GM19035 (cell line): ENCODE measurements at regions not wholly inside any gene's neighbourhood (a gene's known extent, or its start where the extent isn't known, plus 50 kb on each side); places are given as distances from the start of the nearest gene placed in this dataset.

Experiments
- ATAC-seq: cut with Tn5 transposase; IDR thresholded peaks from one replicate; pipeline ENCODE4 v1.9.1; 2021; ENCODE audit not compliant: unreplicated experiment

- no peak for ATAC-seq
These were observed 143.3 kb downstream of the GLI2 start for GRCh38 chr2:120878970-120879369.

DNA sequence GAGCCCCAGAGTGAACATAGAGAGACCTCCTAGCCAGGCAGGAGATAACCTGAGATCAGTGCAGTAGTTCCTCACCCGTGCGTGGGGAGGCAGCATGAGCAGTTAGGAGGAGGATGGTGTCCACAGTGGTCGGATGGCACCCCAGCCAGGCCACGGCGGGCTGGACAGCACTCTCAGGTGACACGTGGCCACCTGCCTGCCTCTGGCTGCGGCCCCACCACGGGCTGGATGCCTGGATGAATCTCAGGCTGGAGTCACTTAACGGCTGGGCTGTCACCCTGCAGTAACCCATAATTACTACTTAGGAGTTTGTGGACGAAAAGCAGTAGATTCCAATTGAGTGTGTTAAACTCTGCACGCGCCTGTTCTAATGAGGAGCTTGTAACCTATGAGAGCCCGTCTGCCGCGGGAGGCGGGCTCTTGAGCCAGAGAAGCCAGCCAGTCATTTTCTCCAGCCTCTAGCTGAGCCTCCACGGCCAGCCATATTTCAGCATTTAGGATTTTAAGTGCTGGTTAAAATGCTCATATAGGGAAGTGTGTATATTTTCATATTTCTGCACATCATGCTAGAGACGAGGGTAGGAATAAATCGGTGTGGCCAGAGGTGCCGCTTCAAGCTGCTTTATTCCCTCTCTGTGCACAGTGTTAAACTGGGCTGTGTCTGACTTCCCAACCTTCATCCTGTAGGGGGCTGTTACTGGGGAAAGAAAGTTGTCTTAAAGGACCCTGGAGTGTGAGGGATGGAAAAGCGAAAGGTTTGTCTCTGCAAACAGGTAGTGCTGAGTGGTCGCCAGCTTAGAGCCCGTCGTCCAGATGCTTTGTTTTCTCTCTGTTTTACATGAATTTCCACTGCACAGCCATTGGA lies 144.0 kb downstream of the GLI2 start:
- ATAC-seq, result no peak

GRCh38 chr2:120880381-120880780 lies 144.7 kb downstream of the GLI2 start:
- no peak for ATAC-seq

DNA sequence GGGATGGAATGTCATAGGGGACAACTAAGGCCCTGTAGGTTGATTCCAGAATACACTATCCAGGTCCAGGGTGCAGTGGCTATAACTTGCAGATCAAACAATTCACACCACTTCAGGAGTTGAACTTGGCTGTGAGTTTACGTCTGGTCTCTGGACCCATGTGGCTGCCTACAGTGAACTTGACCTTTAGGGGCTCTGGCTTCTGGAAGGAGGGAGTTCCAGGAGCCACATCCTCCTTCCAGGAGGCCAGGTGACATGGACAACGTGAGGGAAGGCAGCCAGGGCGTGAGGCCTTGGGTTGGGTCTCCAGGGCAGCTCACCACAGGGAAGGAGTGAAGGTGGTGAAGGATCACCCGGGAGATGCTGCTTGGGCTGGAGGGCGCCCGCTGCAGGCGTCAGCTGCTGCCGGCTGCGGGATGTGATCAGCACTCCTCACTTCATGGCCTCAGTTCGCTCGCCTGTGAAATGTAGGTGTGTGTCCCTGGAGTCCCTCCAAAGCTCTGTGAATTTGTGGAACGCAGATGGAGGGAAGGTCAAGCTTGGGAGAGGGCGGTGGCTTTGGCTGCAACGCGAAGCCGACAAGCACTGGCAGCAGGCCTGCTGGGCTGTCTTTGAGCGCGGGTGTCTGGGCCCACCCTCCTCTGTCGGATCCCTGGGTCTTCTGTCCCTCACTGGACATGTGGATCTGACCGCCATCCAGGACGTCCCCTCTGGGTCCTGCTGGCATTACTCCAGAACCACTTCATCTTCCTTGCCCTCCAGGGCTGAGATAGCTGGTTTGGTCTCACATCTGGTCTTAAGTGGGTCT lies 146.5 kb downstream of the GLI2 start:
- no peak for ATAC-seq

DNA sequence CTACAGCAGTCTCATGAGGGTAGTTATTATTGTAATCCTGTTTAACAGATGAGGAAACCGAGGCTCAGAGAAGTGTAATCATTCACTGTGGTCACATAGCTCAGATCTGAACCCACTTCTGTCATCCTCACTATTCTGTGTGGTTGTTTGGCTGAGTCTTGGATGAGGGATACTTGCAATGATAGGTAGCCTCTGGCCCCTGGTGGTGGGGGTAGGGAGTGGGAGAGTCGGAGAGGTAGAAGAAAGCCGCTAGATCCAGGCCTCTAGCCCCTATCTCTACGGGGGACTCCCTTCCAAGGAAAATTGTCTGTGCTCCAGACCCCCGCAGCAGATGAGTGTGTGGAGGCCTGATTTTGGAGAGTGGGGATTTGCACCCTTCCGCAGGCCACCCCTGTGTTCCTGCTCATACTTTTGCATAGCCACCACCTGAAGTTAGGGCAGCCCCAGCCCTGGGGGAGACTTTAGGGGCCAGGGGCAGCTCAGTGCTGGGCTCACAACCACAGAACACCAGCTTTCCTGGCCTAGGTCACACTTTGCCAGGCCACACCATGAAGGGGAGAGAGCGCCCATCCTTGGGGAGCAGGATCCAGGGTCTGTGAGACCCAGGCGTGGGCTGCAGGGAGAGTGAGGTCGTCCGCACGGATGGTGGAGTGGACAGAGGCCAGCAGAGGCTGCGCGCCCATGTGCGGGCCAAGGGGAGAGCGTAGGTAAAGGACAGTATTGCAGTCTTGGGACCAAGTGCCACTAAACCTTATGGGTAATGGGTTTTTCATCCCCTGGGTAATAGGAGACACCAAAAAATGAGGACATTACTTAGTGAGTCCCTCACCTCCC lies 148.2 kb downstream of the GLI2 start:
- ATAC-seq, result no peak

DNA sequence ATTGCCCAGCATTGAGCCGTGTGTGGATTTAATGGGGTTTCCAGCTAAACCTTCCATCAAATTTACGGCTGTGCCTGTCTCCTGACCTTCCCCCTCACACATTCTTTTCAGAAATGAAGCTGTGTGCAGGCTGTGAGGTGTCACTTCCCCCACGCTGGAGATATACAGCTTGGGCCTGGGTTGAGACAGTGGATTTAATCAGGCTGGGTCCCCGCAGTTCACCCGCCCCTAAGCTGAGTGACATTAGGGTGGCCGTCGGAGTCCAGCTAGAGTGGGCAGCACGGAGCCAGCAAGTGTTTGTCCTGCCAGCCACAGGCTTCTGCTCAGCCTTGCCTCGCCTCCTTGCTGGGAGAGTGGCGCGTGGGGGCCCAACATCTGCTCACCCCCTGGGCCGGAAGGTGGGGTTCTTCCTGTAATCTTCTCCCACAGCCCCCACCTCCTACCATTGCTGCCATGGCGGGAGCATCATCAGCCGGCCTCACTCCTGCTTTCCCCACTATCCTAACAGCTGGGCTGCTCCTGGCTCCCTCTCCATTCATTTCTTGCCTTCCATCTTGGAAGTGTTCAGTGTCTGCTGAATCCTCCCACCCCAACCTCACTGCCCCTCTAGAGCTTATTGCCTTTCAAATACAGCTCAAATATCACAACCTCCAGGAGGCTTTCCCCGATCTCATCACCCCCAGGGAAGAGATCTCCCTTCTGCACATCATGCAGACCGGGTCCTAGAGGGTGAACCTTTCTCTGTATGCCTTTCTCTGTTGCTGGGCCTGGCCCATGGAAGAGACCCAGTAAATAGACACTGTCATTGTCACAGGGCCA lies 149.0 kb downstream of the GLI2 start:
- ATAC-seq, result no peak

DNA sequence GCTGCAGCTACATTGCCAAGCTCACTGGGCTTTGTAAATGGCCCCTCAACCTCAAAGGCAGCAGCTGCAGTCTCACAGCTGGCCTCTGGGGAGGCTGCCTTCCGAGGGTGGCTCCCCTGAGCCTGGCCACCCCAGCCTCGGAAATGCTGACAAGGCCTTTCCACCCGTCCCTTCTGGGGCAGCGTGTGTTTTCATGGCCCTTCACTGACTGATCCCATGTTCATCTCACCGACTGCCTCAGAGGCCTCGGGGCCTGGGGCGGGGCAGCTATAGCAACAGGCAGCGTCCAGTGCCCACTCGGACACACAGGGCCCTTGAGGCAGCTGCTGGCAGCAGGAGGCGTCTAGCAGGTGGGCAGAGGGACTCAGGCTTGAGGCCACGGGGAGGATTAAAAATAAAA lies 149.7 kb downstream of the GLI2 start:
- no peak for ATAC-seq

- no peak for ATAC-seq
These were observed 150.1 kb downstream of the GLI2 start for GRCh38 chr2:120885749-120886148.

GRCh38 chr2:120886534-120887319 lies 151.1 kb downstream of the GLI2 start:
- no peak for ATAC-seq

GRCh38 chr2:120887320-120887697 lies 151.6 kb downstream of the GLI2 start:
- ATAC-seq, result no peak

- no peak for ATAC-seq
These were observed 152.1 kb downstream of the GLI2 start for GRCh38 chr2:120887741-120888231.

DNA sequence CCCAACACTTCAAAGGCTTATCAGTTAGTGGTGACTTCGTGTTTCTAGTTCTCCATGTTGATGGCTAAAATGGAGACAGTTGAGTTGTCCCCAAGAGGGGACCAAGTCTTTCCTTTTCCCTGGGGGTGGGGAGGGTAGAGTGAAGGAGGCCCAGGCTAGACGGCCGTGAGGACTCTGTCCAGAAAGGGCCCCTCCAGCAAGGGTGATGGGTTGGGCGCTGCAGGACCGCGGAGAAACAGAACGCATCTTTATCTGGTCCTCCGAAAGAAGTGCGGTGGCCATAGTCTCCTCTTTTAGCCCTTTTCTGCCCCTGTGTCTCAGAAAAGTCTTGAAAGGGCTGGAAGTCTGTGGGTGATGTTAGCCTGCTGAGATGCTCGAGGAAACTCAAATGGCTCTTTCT lies 153.2 kb downstream of the GLI2 start:
- ATAC-seq, result no peak

DNA sequence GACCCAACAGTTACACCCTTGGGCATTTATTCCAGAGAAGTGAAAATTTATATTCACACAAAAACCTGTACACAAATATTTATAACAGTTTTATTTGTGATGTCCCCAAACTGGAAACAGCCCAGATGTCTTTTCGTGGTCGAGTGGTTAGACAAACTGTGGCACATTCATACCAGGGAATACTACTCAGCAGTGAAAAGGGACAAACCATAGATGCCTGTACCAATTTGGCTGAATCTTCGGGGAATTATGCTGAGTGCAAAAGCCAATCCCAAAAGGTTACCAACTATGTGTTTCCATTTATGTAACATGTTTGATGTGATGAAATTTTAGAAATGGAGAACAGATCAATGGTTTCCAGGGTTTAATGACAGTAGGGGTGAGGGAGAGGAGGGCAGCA lies 154.3 kb downstream of the GLI2 start:
- ATAC-seq, result no peak

DNA sequence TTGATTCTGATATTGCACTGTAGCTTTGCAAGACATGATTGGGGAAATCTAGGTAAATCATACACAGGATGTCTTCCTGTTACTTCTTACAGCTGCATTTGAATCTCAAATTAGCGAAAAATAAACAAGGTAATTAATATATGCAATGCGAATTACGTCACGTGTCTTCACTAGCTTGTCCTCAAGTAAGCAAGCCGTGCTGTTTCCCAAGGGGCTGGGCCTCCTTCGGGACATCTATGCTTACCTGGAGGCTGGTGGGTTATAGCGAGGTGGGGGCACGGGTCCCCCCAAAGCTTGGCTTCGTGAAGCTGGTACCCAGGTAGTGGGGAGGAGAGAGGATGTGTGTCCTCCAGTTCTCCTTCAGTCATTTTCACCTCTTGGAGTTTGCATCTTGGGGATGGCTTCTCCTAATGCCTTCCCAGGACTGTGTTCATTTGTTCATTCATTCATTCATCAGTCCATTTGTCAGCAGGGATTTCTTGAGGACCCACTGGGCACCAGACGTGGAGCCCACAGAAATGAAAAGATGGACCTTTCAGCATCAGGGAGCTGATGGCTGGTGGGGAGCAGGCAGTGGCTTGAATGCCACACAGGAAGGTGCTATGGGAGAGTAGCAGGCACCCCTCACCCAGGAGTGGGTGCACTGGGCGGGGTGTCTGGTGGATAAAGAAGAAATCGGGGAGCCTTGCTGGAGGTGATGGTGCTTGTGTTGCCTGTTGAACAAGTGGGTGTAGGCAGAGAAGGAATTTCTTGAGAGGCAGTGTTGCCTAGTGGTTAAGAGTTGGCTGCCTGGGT lies 155.1 kb downstream of the GLI2 start:
- ATAC-seq, result no peak

GRCh38 chr2:120892271-120892966 lies 156.8 kb downstream of the GLI2 start:
- no peak for ATAC-seq

GRCh38 chr2:120892967-120893667 lies 157.4 kb downstream of the GLI2 start:
- no peak for ATAC-seq

- no peak for ATAC-seq
These were observed 158.3 kb downstream of the GLI2 start for GRCh38 chr2:120893811-120894584.
